ENCODE measurements at regions not wholly inside any gene's neighbourhood (a gene's known extent, or its start where the extent isn't known, plus 50 kb on each side); places are given as distances from the start of the nearest gene placed in this dataset.

GRCh38 chr2:136245211-136245610 is 127.3 kb upstream of the CXCR4 start:
- DNase-seq (ENCODE audit: low read depth in 2 of 2) = no peak

GRCh38 chr2:136244536-136244885 is 126.6 kb upstream of the CXCR4 start:
- DNase-seq (ENCODE audit: low read depth in 2 of 2) = no peak

- DNase-seq (ENCODE audit: low read depth in 2 of 2) = no peak
These were observed 125.9 kb upstream of the CXCR4 start for GRCh38 chr2:136243638-136244535.

GRCh38 chr2:136242687-136243277 is 124.8 kb upstream of the CXCR4 start:
- no peak for DNase-seq (ENCODE audit: low read depth in 2 of 2)

GRCh38 chr2:136242100-136242499 is 124.2 kb upstream of the CXCR4 start:
- no peak for DNase-seq (ENCODE audit: low read depth in 2 of 2)

- DNase-seq (ENCODE audit: low read depth in 2 of 2) = no peak
These were observed 121.2 kb upstream of the CXCR4 start for GRCh38 chr2:136239079-136239685.

- no peak for DNase-seq (ENCODE audit: low read depth in 2 of 2)
These were observed 120.5 kb upstream of the CXCR4 start for GRCh38 chr2:136238286-136239078.

- no peak for DNase-seq (ENCODE audit: low read depth in 2 of 2)
These were observed 118.1 kb upstream of the CXCR4 start for GRCh38 chr2:136236019-136236418.

GRCh38 chr2:136235546-136235945 is 117.6 kb upstream of the CXCR4 start:
- no peak for DNase-seq (ENCODE audit: low read depth in 2 of 2)

- DNase-seq (ENCODE audit: low read depth in 2 of 2) = no peak
These were observed 116.3 kb upstream of the CXCR4 start for GRCh38 chr2:136234261-136234660.

GRCh38 chr2:136233298-136233697 is 115.3 kb upstream of the CXCR4 start:
- no peak for DNase-seq (ENCODE audit: low read depth in 2 of 2)

- DNase-seq (ENCODE audit: low read depth in 2 of 2) = no peak
These were observed 114.7 kb upstream of the CXCR4 start for GRCh38 chr2:136232456-136233172.

GRCh38 chr2:136230464-136230863 is 112.5 kb upstream of the CXCR4 start:
- no peak for DNase-seq (ENCODE audit: low read depth in 2 of 2)

GRCh38 chr2:136226903-136227302 is 109.0 kb upstream of the CXCR4 start:
- DNase-seq (ENCODE audit: low read depth in 2 of 2) = no peak

GRCh38 chr2:136225950-136226835 is 108.2 kb upstream of the CXCR4 start:
- DNase-seq (ENCODE audit: low read depth in 2 of 2) = no peak

- no peak for DNase-seq (ENCODE audit: low read depth in 2 of 2)
These were observed 105.3 kb upstream of the CXCR4 start for GRCh38 chr2:136223274-136223673.

- DNase-seq (ENCODE audit: low read depth in 2 of 2) = no peak
These were observed 104.9 kb upstream of the CXCR4 start for GRCh38 chr2:136222862-136223261.

GRCh38 chr2:136221026-136221425 is 103.1 kb upstream of the CXCR4 start:
- no peak for DNase-seq (ENCODE audit: low read depth in 2 of 2)

GRCh38 chr2:136219963-136220362 is 102.0 kb upstream of the CXCR4 start:
- no peak for DNase-seq (ENCODE audit: low read depth in 2 of 2)

GRCh38 chr2:136219341-136219740 is 101.4 kb upstream of the CXCR4 start:
- DNase-seq (ENCODE audit: low read depth in 2 of 2) = no peak

- DNase-seq (ENCODE audit: low read depth in 2 of 2) = no peak
These were observed 100.0 kb upstream of the CXCR4 start for GRCh38 chr2:136217996-136218395.

Data from stimulated activated CD4-positive, alpha-beta T cell treated with anti-CD3 and anti-CD28 coated beads, Interleukin-1b, Interleukin-23, amount 100 ng/mL, for 4 hours (primary cell).